NCI-H510A (cell line): ENCODE measurements at regions not wholly inside any gene's neighbourhood (a gene's known extent, or its start where the extent isn't known, plus 50 kb on each side); places are given as distances from the start of the nearest gene placed in this dataset.
"Not testable (repeated sequence)": the region's sequence is repeated elsewhere in the genome, so short reads cannot be mapped to it uniquely, and the experiment has no call there.

ENCODE experiments used
- DNase-seq: peaks from one replicate; lab custom pipeline; 2025; lab: John Stamatoyannopoulos, UW

GRCh38 chr13:76829572-76830327 lies 56.5 kb downstream of the KCTD12 start:
- no peak for DNase-seq

DNA sequence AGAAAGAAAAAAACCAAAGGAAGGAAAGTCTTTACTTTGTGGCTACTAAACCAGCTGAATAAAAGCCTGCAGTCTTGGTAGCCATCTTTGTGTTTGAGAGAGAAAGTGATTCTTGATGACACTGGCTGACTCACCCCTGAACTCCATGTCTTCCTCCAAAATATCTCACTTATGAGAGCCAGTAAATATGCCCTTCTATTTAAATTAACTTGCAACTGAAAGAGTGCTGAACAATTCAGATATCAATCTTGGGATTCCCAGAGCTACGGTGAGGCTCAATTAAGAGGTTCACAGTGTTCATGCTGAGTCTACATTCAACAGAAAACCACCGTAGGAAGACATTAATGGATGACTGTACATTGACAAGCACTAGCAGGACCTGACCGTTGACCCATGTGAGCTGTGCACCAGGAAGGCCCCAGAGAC lies 57.9 kb downstream of the KCTD12 start:
- DNase-seq, result no peak

GRCh38 chr13:76826527-76826926 lies 59.7 kb downstream of the KCTD12 start:
- DNase-seq, result no peak

GRCh38 chr13:76825430-76825829 lies 60.8 kb downstream of the KCTD12 start:
- no peak for DNase-seq

- no peak for DNase-seq
Observed at GRCh38 chr13:76823969-76824368, 62.2 kb downstream of the KCTD12 start.

DNA sequence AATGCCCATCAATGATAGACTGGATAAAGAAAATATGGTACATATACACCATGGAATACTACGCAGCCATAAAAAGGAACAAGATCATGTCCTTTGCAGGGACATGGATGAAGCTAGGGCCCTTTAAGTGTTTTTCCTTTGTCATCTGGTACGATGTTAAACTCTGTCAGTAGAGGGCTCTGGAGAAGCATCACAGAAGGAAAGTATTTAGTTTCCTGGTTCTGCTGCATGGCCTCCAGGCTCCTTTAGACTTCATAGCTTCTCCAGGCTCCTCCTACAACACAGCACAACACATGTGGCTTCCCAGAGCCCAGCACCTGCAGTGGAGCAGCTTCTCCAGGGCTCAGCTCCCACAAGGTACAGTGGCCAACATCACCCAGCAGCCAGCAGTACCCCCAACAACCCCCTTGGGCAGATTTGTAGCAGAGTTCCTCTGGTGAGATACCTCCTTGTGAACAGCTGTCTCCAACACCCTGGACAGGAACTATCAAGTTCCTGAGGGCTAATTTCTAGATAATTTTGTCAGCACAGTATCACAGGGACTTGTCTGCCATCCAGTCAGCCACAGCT lies 63.4 kb downstream of the KCTD12 start:
- no peak for DNase-seq

DNA sequence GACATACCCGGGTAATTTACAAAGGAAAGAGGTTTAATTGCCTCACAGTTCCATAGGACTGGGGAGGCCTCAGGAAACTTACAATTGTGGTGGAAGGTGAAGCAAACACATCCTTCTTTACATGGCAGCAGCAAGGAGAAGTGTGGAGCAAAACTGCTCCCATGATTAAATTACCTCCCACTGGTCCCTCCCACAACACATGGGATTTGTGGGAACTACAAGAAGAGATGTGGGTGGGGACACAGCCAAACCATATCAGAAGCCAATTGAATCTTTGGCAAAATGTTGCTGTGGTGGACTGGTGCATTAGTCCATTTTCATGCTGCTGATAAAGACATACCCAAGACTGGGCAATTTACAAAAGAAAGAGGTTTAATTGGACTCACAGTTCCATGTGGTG lies 65.0 kb downstream of the KCTD12 start:
- DNase-seq, result not testable (repeated sequence)

GRCh38 chr13:76820759-76821158 lies 65.4 kb downstream of the KCTD12 start:
- no peak for DNase-seq

- DNase-seq, result peak; percentile 48
Observed at GRCh38 chr13:76816394-76816793, 69.8 kb downstream of the KCTD12 start.

DNA sequence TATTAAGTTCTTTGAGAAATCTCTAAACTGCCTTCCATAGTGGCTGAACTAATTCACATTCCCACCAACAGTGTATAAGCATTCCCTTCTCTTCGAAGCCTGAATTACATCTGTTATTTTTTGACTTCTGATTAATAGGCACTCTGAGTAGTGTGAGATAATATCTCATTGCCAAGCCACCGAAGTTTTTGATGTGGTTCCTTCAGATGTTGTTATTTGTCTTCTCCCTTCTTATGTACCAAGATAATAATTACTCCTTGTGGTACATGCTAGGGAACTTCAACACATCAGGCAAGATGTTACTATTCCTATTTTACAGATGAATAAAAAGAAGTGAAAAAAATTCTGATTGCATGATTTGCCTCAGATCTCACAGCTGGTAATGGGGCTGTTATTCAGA lies 70.9 kb downstream of the KCTD12 start:
- DNase-seq, result no peak

DNA sequence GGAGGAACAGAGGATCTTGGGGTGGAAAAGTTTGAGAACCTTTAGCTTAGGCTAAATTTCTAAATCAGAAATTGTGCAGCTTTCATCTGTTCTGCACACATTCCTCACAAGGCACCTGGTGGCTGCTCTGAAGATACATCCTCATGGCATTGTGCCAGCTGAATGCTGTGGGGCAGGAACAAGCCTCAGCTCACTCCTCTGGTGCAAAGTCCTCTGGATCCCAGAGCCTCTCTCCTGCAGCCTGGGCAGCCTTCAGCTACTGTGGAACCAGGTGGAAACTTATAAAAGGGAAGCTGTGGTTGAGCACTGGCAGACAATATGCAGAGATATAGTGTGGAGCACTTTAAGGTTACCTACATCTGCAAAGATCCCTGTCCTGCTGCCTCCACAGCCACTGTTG lies 72.3 kb downstream of the KCTD12 start:
- DNase-seq, result no peak

- no peak for DNase-seq
Observed at GRCh38 chr13:76813000-76813691, 73.1 kb downstream of the KCTD12 start.

DNA sequence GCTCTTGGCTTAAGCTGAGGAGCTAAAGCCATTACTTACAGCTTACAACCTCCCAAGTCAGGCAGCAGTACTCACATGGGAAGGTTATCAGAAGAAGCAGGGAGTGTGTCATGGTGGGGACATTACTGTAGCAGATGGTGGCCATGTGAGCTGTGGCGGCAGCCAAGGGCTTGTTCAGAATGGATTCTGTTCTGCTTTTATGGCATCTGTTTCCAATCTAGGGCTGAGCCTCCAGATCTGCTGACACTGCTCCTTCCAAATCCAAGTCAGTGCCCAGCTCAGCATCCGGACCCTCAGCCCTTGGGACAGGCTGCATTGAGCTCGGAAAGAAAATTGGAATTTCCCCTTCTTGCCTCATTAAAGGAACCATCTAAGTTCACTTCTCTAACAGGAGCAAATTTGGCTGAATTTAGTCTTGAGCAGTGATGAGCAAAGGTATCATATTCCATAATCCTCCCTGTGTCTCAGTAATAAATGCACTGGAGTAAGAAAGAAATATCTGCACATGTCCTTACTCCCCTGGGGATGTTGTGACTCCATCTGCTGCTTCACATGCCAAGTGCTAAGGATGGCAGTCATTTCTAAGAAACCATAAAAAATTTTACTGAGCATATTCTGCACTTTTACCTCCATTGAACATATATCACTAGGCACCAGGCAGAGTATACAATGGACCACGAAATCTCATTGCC lies 73.9 kb downstream of the KCTD12 start:
- no peak for DNase-seq

DNA sequence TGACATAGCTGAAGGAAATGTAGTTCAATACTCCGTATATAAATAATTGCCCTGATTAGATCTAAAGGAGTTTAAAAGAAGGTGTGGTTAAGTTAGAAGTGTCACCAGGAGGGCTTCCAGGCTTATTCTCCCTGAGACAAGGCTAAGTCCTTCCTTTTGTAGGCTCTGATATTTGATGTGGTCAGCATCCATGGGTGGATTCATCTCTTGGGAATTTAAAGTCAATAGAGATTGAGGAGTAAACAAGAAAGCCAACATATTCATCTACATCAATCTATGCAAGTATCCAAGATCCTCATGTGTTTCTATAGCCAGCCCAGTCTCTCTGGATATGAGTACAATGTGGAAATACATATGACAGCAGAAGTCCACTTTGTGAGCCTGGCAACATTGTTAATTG lies 76.8 kb downstream of the KCTD12 start:
- DNase-seq, result no peak

GRCh38 chr13:76808927-76809326 lies 77.3 kb downstream of the KCTD12 start:
- no peak for DNase-seq

GRCh38 chr13:76804801-76805200 lies 81.4 kb downstream of the KCTD12 start:
- no peak for DNase-seq

DNA sequence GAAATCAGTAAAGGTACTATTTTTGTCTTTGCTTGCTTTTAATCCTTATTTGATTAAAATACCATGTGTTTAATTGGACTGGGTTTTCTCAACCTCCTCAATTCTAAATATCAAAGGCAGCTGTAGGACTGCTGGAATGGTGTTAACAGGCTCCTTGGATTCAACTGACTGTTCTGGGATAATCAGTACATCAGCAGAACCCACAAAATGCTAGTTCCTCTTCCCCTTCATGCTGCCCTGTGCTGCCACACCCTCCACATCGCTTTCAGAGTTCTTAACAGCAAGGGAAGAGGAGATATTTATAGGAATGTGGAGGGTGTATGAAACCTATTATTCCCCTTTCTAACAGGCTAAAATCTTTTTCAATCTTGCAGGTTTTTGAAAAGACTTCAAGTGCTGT lies 82.4 kb downstream of the KCTD12 start:
- no peak for DNase-seq

- no peak for DNase-seq
Observed at GRCh38 chr13:76800943-76801342, 85.3 kb downstream of the KCTD12 start.

- DNase-seq, result no peak
Observed at GRCh38 chr13:76799696-76800095, 86.5 kb downstream of the KCTD12 start.

DNA sequence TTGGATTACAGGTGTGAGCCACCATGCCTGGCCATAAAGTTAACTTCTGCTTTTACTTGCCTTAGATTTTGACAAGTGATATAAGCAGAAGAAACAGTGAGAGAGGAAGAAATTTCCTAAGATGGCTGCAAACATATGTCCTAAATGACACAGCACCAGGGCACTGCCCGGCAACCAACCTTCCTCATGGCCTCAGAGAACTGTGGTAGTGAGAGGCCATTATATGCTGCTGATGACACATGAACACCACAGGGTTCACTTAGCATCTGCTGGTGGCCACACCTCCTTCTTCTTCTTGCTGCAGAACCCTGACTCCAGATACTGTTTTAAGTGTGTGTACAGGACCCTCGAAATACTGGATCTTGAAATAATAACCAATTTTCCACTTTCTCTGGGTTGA lies 88.2 kb downstream of the KCTD12 start:
- no peak for DNase-seq

GRCh38 chr13:76797361-76797760 lies 88.8 kb downstream of the KCTD12 start:
- no peak for DNase-seq

GRCh38 chr13:76796851-76797250 lies 89.4 kb downstream of the KCTD12 start:
- no peak for DNase-seq
